Trophoblast cell (in vitro differentiated cells and primary cell): ENCODE measurements at regions not wholly inside any gene's neighbourhood (a gene's known extent, or its start where the extent isn't known, plus 50 kb on each side); places are given as distances from the start of the nearest gene placed in this dataset.

Experiments
- DNase-seq, 2 donors: peaks; one replicate each; pipeline ENCODE4 v3.0.0-alpha.2; 2016
- H2AFZ ChIP-seq: 2 replicates; pipeline ENCODE4 v1.6.1; 2013; ENCODE audit warnings: low read length, moderate library complexity, mild to moderate bottlenecking; ENCODE audit not compliant: insufficient read depth, poor library complexity
- H2AK5ac ChIP-seq: 2 replicates; pipeline ENCODE4 v1.6.1; 2013; ENCODE audit warnings: mild to moderate bottlenecking, low read length
- H2BK120ac ChIP-seq: 2 replicates; pipeline ENCODE4 v1.6.1; 2013; ENCODE audit warnings: low read length, mild to moderate bottlenecking, moderate library complexity; ENCODE audit not compliant: insufficient read depth, poor library complexity
- H2BK12ac ChIP-seq: 2 replicates; pipeline ENCODE4 v1.6.1; 2013; ENCODE audit warnings: mild to moderate bottlenecking, low read length, moderate library complexity
- H2BK5ac ChIP-seq: 2 replicates; pipeline ENCODE4 v1.6.1; 2013; ENCODE audit warnings: low read length, low read depth, moderate library complexity, mild to moderate bottlenecking; ENCODE audit not compliant: poor library complexity
- H3K14ac ChIP-seq: 2 replicates; pipeline ENCODE4 v1.6.1; 2013; ENCODE audit warnings: mild to moderate bottlenecking, low read length
- H3K18ac ChIP-seq: 2 replicates; pipeline ENCODE4 v1.6.1; 2013; ENCODE audit warnings: mild to moderate bottlenecking, low read length
- H3K23ac ChIP-seq: 2 replicates; pipeline ENCODE4 v1.6.1; 2013; ENCODE audit warnings: low read length
- H3K27ac ChIP-seq: 2 replicates; pipeline ENCODE4 v1.5.1; 2013; ENCODE audit warnings: low read depth, mild to moderate bottlenecking, inconsistent platforms, low read length, moderate library complexity
- H3K27me3 ChIP-seq: 2 replicates; pipeline ENCODE4 v1.6.1; 2013; ENCODE audit warnings: inconsistent platforms, mild to moderate bottlenecking, low read length, moderate library complexity; ENCODE audit not compliant: insufficient read depth
- H3K36me3 ChIP-seq, 2 experiments: 1 replicate in 1 of 2; 2 replicates in 1 of 2; pipeline ENCODE4 v1.6.1; 2013; ENCODE audit warnings: low read length in 2 of 2, mild to moderate bottlenecking in 2 of 2, moderate library complexity in 1 of 2; ENCODE audit not compliant: insufficient read depth in 2 of 2, control insufficient read depth in 1 of 2
- H3K4ac ChIP-seq: 2 replicates; pipeline ENCODE4 v1.6.1; 2013; ENCODE audit warnings: low read depth, mild to moderate bottlenecking, low read length, moderate library complexity
- H3K4me1 ChIP-seq, 2 experiments: 1 replicate in 1 of 2; 2 replicates in 1 of 2; pipeline ENCODE4 v1.6.1; 2013; ENCODE audit warnings: low read length in 2 of 2, mild to moderate bottlenecking in 2 of 2, moderate library complexity in 1 of 2; ENCODE audit not compliant: insufficient read depth in 2 of 2, control insufficient read depth in 1 of 2
- H3K4me2 ChIP-seq: 2 replicates; pipeline ENCODE4 v1.6.1; 2013; ENCODE audit warnings: inconsistent platforms, mild to moderate bottlenecking, low read length, moderate library complexity
- H3K4me3 ChIP-seq: 2 replicates; pipeline ENCODE4 v1.5.1; 2013; ENCODE audit warnings: mild to moderate bottlenecking, low read depth, low read length, inconsistent platforms
- H3K79me1 ChIP-seq: one replicate; pipeline ENCODE4 v1.6.1; 2013; ENCODE audit warnings: low read length
- H3K79me2 ChIP-seq: 2 replicates; pipeline ENCODE4 v1.6.1; 2013; ENCODE audit warnings: low read length, mild to moderate bottlenecking; ENCODE audit not compliant: control insufficient read depth, insufficient read depth, poor library complexity
- H3K9ac ChIP-seq: 2 replicates; pipeline ENCODE4 v1.6.1; 2013; ENCODE audit warnings: mild to moderate bottlenecking, low read length
- H3K9me3 ChIP-seq: 2 replicates; pipeline ENCODE4 v1.6.1; 2013; ENCODE audit warnings: low read depth, mild to moderate bottlenecking, control low read depth, inconsistent platforms, low read length; ENCODE audit not compliant: insufficient read depth
- H4K12ac ChIP-seq: 2 replicates; pipeline ENCODE4 v1.6.1; 2013; ENCODE audit warnings: low read depth, mild to moderate bottlenecking, low read length, moderate library complexity
- H4K8ac ChIP-seq: 2 replicates; pipeline ENCODE4 v1.6.1; 2013; ENCODE audit warnings: low read depth, mild to moderate bottlenecking, low read length, moderate library complexity
- H4K91ac ChIP-seq: one replicate; pipeline ENCODE4 v1.6.1; 2013; ENCODE audit warnings: low read depth, mild to moderate bottlenecking, low read length, moderate library complexity
- WGBS: extraction: QIAGEN DNeasy Blood & Tissue Kit; methylation state at CpG from one replicate; pipeline ENCODE4 v1.1.7; 2013; ENCODE audit warnings: missing lambda C conversion rate; ENCODE audit not compliant: insufficient read length, insufficient coverage; ENCODE audit errors: extremely low coverage; 5-methylcytosine and 5-hydroxymethylcytosine counted together

DNA sequence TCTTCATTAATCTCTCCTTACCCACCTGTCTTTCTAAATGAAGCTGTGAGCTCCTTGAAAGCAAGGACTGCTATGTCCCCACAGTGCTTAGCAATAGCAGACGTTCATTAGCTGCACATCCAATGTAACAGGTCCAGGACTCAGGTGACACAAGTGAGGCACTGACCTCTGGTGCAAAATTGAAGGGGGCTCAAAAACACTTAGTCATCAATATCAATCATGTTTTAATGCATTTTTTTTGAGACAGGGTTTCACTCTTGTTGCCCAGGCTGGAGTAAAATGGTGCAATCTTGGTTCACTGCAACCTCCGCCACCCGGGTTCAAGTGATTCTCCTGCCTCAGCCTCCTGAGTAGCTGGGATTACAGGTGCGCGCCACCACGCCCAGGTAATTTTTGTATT is 56.1 kb upstream of the ADGRG2 start:
- Histone ChIP-seq H2AK5ac (no peak overlapping the region), H4K91ac (no peak overlapping the region), H2BK120ac (no peak overlapping the region), H3K14ac (no peak overlapping the region), H3K4ac (no peak overlapping the region), H2AFZ (no peak overlapping the region), H3K4me2 (no peak overlapping the region), H3K18ac (no peak overlapping the region), H2BK12ac (no peak overlapping the region), H3K23ac (no peak overlapping the region), H2BK5ac (no peak overlapping the region), H3K9ac (no peak overlapping the region), H4K8ac (no peak overlapping the region), H3K9me3 (no peaks in the 10 kb centered on the region), H4K12ac (no peak overlapping the region), H3K79me1 (no peaks in the 10 kb centered on the region), H3K79me2 (no peaks in the 10 kb centered on the region), H3K4me1 (no peaks in the 10 kb centered on the region), H3K4me3 (no peak overlapping the region), H3K27me3 (no peaks in the 10 kb centered on the region), H3K36me3 (no peaks in the 10 kb centered on the region), H3K27ac (no peak overlapping the region)
- WGBS = no CpG with 5 or more reads among the region's 6 CpGs
- DNase-seq = no peak

DNA sequence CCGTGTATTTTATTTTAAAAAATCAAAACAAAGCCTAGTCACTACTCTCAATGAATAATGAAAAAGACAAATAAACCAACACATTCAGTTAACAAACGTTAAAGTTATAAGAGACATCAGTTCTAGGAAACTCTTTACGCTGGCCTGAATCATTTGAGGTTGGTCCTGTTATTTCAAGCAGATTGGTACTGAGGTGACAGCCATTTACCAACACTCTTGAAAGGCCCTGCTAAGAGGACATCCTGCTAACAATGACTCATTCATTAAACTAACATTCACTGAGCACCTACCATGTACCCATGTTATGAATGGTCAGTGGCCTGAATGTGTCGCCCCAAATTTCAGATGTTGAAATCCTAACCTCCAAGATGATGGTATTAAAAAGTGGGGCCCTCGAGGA is 57.1 kb upstream of the ADGRG2 start:
- no peak for DNase-seq
- Histone ChIP-seq H2BK12ac (no peak overlapping the region), H3K4me1 (no peaks in the 10 kb centered on the region), H3K9me3 (no peaks in the 10 kb centered on the region), H3K4ac (no peak overlapping the region), H3K4me3 (no peak overlapping the region), H2BK120ac (no peak overlapping the region), H3K36me3 (no peaks in the 10 kb centered on the region), H4K12ac (no peak overlapping the region), H4K8ac (no peak overlapping the region), H3K9ac (no peak overlapping the region), H3K27me3 (no peaks in the 10 kb centered on the region), H3K27ac (no peak overlapping the region), H3K23ac (no peak overlapping the region), H3K18ac (no peak overlapping the region), H2AFZ (no peak overlapping the region), H3K79me2 (no peaks in the 10 kb centered on the region), H3K14ac (no peak overlapping the region), H2BK5ac (no peak overlapping the region), H3K79me1 (no peaks in the 10 kb centered on the region), H2AK5ac (no peak overlapping the region), H4K91ac (no peak overlapping the region), H3K4me2 (no peak overlapping the region)
- no CpG with 5 or more reads among the region's 5 CpGs for WGBS

DNA sequence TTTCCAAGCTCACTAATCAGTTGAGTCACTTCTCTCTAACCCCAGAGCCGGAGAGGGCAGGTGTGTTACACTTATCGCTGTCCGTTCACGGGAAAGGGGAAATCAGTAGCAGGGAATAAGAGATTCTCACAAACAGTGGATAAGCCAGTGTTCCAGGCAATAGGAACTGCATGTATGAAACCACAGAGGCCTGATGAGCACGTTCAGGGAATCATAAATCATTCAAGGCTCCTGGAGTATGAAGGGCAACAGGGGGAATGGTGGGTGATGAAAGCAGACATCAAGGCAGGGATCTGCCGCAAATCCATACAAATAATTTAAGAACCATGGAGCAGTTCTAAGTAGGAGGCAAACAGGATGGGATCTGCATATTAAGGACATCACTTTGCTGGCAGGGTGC is 59.1 kb upstream of the ADGRG2 start:
- DNase-seq = no peak
- no CpG with 5 or more reads among the region's 6 CpGs for WGBS
- no peaks in the 10 kb centered on the region for H3K79me1 ChIP-seq
- no peak overlapping the region for H2AK5ac ChIP-seq
- H3K14ac ChIP-seq = no peak overlapping the region
- no peak overlapping the region for H3K4me2 ChIP-seq
- no peak overlapping the region for H3K4ac ChIP-seq
- no peaks in the 10 kb centered on the region for H3K36me3 ChIP-seq
- no peak overlapping the region for H2BK120ac ChIP-seq
- H4K8ac ChIP-seq = no peak overlapping the region
- no peak overlapping the region for H2BK12ac ChIP-seq
- no peak overlapping the region for H3K18ac ChIP-seq
- H3K4me3 ChIP-seq = no peak overlapping the region
- no peaks in the 10 kb centered on the region for H3K79me2 ChIP-seq
- H4K91ac ChIP-seq = no peak overlapping the region
- no peak overlapping the region for H3K27ac ChIP-seq
- no peak overlapping the region for H2BK5ac ChIP-seq
- H3K23ac ChIP-seq = no peak overlapping the region
- H3K9ac ChIP-seq = no peak overlapping the region
- H3K4me1 ChIP-seq = no peaks in the 10 kb centered on the region
- no peak overlapping the region for H4K12ac ChIP-seq
- H3K9me3 ChIP-seq = no peaks in the 10 kb centered on the region
- H3K27me3 ChIP-seq = no peaks in the 10 kb centered on the region
- no peak overlapping the region for H2AFZ ChIP-seq

DNA sequence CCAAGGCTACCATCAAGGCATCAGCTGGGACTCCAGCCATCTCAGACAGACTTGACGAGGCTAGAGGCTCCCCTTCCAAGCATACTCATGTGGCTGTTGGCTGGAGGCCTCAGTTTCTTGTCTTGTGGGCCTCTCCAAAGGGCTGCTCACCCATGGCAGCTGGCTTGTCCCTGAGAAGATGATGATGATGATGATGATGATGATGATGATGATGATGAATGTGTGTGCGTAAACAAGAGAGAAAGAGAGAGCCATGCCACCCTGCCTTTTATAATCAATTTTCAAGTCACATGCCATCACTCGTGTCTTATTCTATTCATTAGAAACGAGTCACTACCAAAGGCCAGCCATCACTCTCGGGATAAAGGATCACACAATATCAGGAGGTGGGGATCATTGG is 60.5 kb upstream of the ADGRG2 start:
- Histone ChIP-seq H2AFZ (no peak overlapping the region), H2BK120ac (no peak overlapping the region), H2AK5ac (no peak overlapping the region), H3K36me3 (no peaks in the 10 kb centered on the region), H3K79me2 (no peaks in the 10 kb centered on the region), H3K14ac (no peak overlapping the region), H2BK12ac (no peak overlapping the region), H4K12ac (no peak overlapping the region), H3K18ac (no peak overlapping the region), H3K9me3 (no peaks in the 10 kb centered on the region), H4K91ac (no peak overlapping the region), H3K4me2 (no peak overlapping the region), H3K4me1 (no peaks in the 10 kb centered on the region), H3K27me3 (no peaks in the 10 kb centered on the region), H3K27ac (no peak overlapping the region), H3K4ac (no peak overlapping the region), H3K9ac (no peak overlapping the region), H4K8ac (no peak overlapping the region), H3K23ac (no peak overlapping the region), H2BK5ac (no peak overlapping the region), H3K4me3 (no peak overlapping the region), H3K79me1 (no peaks in the 10 kb centered on the region)
- no peak for DNase-seq
- WGBS = 100% methylated on average over 1 of the region's 5 CpGs
